Endothelial cell of umbilical vein (primary cell): ENCODE measurements at regions not wholly inside any gene's neighbourhood (a gene's known extent, or its start where the extent isn't known, plus 50 kb on each side); places are given as distances from the start of the nearest gene placed in this dataset.

Experiments used
- BruUV-seq: library from RNA; stranded (reverse); fragments of 400-500 nt; replicated peaks from 2 replicates; lab custom pipeline; 2021; lab: Mats Ljungman, UMichigan
- CTCF ChIA-PET: fragments of 300-600, 350-600 bp; sonication (Branson Sonifier 250); formaldehyde crosslinking; loops from one replicate; lab custom pipeline; 2021; ENCODE audit warnings: antibody characterized with exemption, inconsistent platforms; lab: Charles Lee
- POLR2A ChIA-PET: fragments of 300-600, 350-600 bp; sonication (Branson Sonifier 250); formaldehyde crosslinking; loops from one replicate; lab custom pipeline; 2021; ENCODE audit warnings: antibody characterized with exemption, inconsistent platforms; lab: Charles Lee
- DNase-seq: peaks from one replicate; pipeline ENCODE4 v3.0.0-alpha.2; 2011; ENCODE audit warnings: low read depth, low spot score
- FAIRE-seq: peaks from 2 replicates; lab custom pipeline; 2011; peaks lifted over from hg19 to GRCh38; lab: Jason Lieb, UNC
- H2AFZ ChIP-seq: 2 replicates; pipeline ENCODE4 v1.6.0; 2012; ENCODE audit warnings: low read depth, low read length, control low read depth, inconsistent platforms
- H3K27ac ChIP-seq: 2 replicates; pipeline ENCODE4 v1.5.1; 2011; ENCODE audit warnings: low read depth, mild to moderate bottlenecking, control low read depth, low read length, moderate library complexity; ENCODE audit not compliant: insufficient read depth
- H3K27me3 ChIP-seq, 2 experiments: 2 replicates each; pipeline versions ENCODE4 v1.6.0 to v1.6.1; 2011; ENCODE audit warnings: low read length in 2 of 2, mixed read lengths in 1 of 2; ENCODE audit not compliant: control insufficient read depth in 2 of 2, insufficient read depth in 2 of 2
- H3K36me3 ChIP-seq, 2 experiments: 2 replicates in 1 of 2; 3 replicates in 1 of 2; pipeline ENCODE4 v1.5.1; 2011; ENCODE audit warnings: low read length in 2 of 2, mild to moderate bottlenecking in 1 of 2, moderate library complexity in 1 of 2; ENCODE audit not compliant: control insufficient read depth in 2 of 2, insufficient read depth in 2 of 2; ENCODE audit errors: extremely low read depth in 1 of 2
- H3K4me1 ChIP-seq: 3 replicates; pipeline ENCODE4 v1.5.1; 2011; ENCODE audit warnings: mild to moderate bottlenecking, low read length; ENCODE audit not compliant: control insufficient read depth, insufficient read depth; ENCODE audit errors: extremely low read depth
- H3K4me2 ChIP-seq: 2 replicates; pipeline ENCODE4 v1.6.1; 2011; ENCODE audit warnings: low read length, control low read depth, mixed read lengths; ENCODE audit not compliant: insufficient read depth
- H3K4me3 ChIP-seq, 3 experiments: fragments of 200-600 bp in 1 of 3; sonication (generic), shearing (Covaris generic) in 1 of 3; replicated peaks in 1 of 3; 2 replicates each; pipeline ENCODE4 v1.5.1; 2011 to 2016; ENCODE audit warnings: control low read depth in 3 of 3, low read length in 3 of 3, mild to moderate bottlenecking in 2 of 3, inconsistent platforms in 1 of 3, low read depth in 1 of 3, moderate library complexity in 1 of 3; ENCODE audit not compliant: insufficient read depth in 1 of 3
- H3K79me2 ChIP-seq: 2 replicates; pipeline ENCODE4 v1.6.0; 2012; ENCODE audit warnings: low read length, inconsistent platforms; ENCODE audit not compliant: control insufficient read depth, insufficient read depth
- H3K9ac ChIP-seq: replicated peaks from 2 replicates; pipeline ENCODE3; 2011; ENCODE audit warnings: low read length, control low read depth; ENCODE audit not compliant: insufficient read depth; ENCODE audit errors: extremely low read depth
- H3K9me1 ChIP-seq: replicated peaks from 3 replicates; pipeline ENCODE4 v1.6.0; 2011; ENCODE audit warnings: mild to moderate bottlenecking, low read length; ENCODE audit not compliant: control insufficient read depth, insufficient read depth; ENCODE audit errors: extremely low read depth
- H3K9me3 ChIP-seq: replicated peaks from 2 replicates; pipeline ENCODE4 v1.5.1; 2012; ENCODE audit warnings: low read length, inconsistent platforms; ENCODE audit not compliant: control insufficient read depth, insufficient read depth
- H4K20me1 ChIP-seq: replicated peaks from 2 replicates; pipeline ENCODE3; 2011; ENCODE audit warnings: mild to moderate bottlenecking, low read length; ENCODE audit not compliant: control insufficient read depth, insufficient read depth; ENCODE audit errors: extremely low read depth
- CTCF ChIP-seq, 2 donors: IDR thresholded peaks; 1 replicate in 1 of 2; 2 replicates in 1 of 2; pipeline ENCODE4 v1.5.1; 2011; ENCODE audit warnings: low read length in 2 of 2, mild to moderate bottlenecking in 2 of 2, moderate library complexity in 2 of 2, control low read depth in 1 of 2, inconsistent platforms in 1 of 2, low read depth in 1 of 2; ENCODE audit not compliant: insufficient read depth in 1 of 2; ENCODE audit errors: extremely low read depth in 1 of 2
- EZH2 ChIP-seq: IDR thresholded peaks from 2 replicates; pipeline ENCODE4 v1.6.1; 2012; ENCODE audit warnings: borderline replicate concordance, low read depth, mild to moderate bottlenecking, moderate library complexity, low read length, inconsistent platforms; ENCODE audit not compliant: severe bottlenecking
- FOS ChIP-seq: IDR thresholded peaks from 2 replicates; pipeline ENCODE4 v1.6.1; 2011; ENCODE audit warnings: mild to moderate bottlenecking, low read length, moderate library complexity, borderline replicate concordance; ENCODE audit not compliant: insufficient read depth
- GATA2 ChIP-seq: IDR thresholded peaks from 2 replicates; pipeline ENCODE4 v1.7.0; 2011; ENCODE audit warnings: low read depth, mild to moderate bottlenecking, moderate library complexity, mixed read lengths, low read length; ENCODE audit not compliant: insufficient read length, insufficient read depth
- JUN ChIP-seq: IDR thresholded peaks from 2 replicates; pipeline ENCODE4 v1.6.1; 2011; ENCODE audit warnings: borderline replicate concordance, low read depth; ENCODE audit not compliant: insufficient read length, insufficient read depth
- MYC ChIP-seq: IDR thresholded peaks from one replicate; pipeline ENCODE4 v1.6.1; 2011; ENCODE audit warnings: mild to moderate bottlenecking, low read depth, low read length
- POLR2A ChIP-seq: IDR thresholded peaks from 2 replicates; pipeline ENCODE4 v1.6.1; 2012; ENCODE audit warnings: low read depth, mild to moderate bottlenecking, control low read depth, low read length
- POLR2AphosphoS5 ChIP-seq: IDR thresholded peaks from 2 replicates; pipeline ENCODE4 v1.6.1; 2012; ENCODE audit warnings: low read depth, mild to moderate bottlenecking, control low read depth, low read length, moderate library complexity; ENCODE audit not compliant: insufficient read depth
- dilution Hi-C: fragments of 300-500 bp; cut with MboI; formaldehyde crosslinking; loops from one replicate; pipeline ENCODE4 v1.15.0; 2019; ENCODE audit warnings: low sequenced_read_pairs; ENCODE audit not compliant: extremely low pct_ligation_motif_present
- intact Hi-C: fragments of 100-400 bp; cut with micrococcal nuclease; formaldehyde crosslinking; loops from one replicate; pipeline ENCODE4 v1.10.0; 2022
- TF ChIP-seq, protein P1 (sequence below): IDR thresholded peaks from 2 replicates; pipeline ENCODE4 v1.6.1; 2011; ENCODE audit not compliant: insufficient read depth, insufficient read length

DNA sequence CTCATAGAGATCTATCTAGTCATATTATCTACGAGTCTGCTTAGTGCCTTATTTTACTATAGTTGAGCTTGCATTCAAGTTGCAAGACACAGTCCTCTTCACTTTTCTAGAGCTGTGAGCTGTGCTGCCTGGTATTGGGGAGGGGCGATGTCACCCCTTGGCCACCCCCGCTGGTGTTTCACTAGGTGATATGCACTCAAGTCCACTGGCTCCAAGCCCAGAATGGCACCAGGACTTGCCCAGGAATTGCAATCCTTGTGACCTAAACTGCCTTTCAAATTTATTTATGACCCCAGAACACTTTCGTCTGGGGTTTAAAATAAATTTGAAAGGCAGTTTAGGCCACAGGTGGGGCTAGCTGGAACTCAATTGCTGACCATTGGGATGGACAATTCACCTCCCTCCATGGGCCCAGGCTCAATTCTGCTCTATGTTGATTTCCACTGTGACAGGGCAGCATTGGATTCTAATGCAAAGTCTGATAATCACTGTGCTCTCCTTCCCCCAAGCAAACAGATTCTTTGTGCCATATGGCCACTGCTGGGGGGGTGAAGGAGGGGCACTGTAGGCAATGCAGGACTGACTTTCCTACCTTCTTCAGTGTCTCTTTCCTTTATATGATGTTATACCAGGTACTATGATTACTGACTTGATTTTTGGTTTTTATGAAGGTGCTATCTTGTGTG lies 1244.2 kb upstream of the MIR17HG start:
- H3K36me3 ChIP-seq: no peaks in the 10 kb centered on the region
- DNase-seq (no peak), FAIRE-seq (no peak)
- H4K20me1 ChIP-seq: no peaks in the 10 kb centered on the region
- peaks cover 2% of the 10 kb centered on the region for H3K9me3 ChIP-seq
- CTCF ChIA-PET: no interaction called here
- TF ChIP-seq POLR2AphosphoS5: no peak
- TF ChIP-seq, protein P1, sequence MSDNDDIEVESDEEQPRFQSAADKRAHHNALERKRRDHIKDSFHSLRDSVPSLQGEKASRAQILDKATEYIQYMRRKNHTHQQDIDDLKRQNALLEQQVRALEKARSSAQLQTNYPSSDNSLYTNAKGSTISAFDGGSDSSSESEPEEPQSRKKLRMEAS: no peak
- TF ChIP-seq FOS: no peak
- TF ChIP-seq EZH2: no peak
- TF ChIP-seq GATA2: no peak
- no peak for TF ChIP-seq JUN
- TF ChIP-seq POLR2A: no peak
- no peak for TF ChIP-seq MYC
- no peak for TF ChIP-seq CTCF (IDR thresholded peaks at IDR 0.05; ENCODE audit: extremely low read depth in 1 of 2, insufficient read depth in 1 of 2, low read depth in 1 of 2, low read length in 2 of 2)
- no peak overlapping the region for H3K9ac ChIP-seq
- no peaks in the 10 kb centered on the region for H3K27me3 ChIP-seq
- H3K9me1 ChIP-seq: no peaks in the 10 kb centered on the region
- H2AFZ ChIP-seq: no peak overlapping the region
- intact Hi-C loops: no loop called here
- POLR2A ChIA-PET: no interaction called here
- H3K79me2 ChIP-seq: no peaks in the 10 kb centered on the region
- no TSS peak for BruUV-seq
- H3K4me1 ChIP-seq: no peaks in the 10 kb centered on the region
- H3K27ac ChIP-seq: no peak overlapping the region
- H3K4me2 ChIP-seq: no peak overlapping the region
- no peak overlapping the region for H3K4me3 ChIP-seq
- dilution Hi-C loops: no loop called here
